Mammary epithelial cell (primary cell): ENCODE measurements at regions not wholly inside any gene's neighbourhood (a gene's known extent, or its start where the extent isn't known, plus 50 kb on each side); places are given as distances from the start of the nearest gene placed in this dataset.

Experiments used
- EZH2 ChIP-seq: IDR thresholded peaks from 2 replicates; pipeline ENCODE4 v1.6.1; 2012; ENCODE audit warnings: low read length, inconsistent platforms, borderline replicate concordance
- TF ChIP-seq, protein P1 (sequence below), 2 donors: IDR thresholded peaks in 1 of 2; conservative IDR thresholded peaks in 1 of 2; 2 replicates each; pipeline ENCODE4 v1.5.1; 2011 to 2012; ENCODE audit warnings: inconsistent platforms in 2 of 2, low read length in 2 of 2, mild to moderate bottlenecking in 2 of 2, control low read depth in 1 of 2, low read depth in 1 of 2; ENCODE audit not compliant: insufficient read depth in 1 of 2; ENCODE audit errors: extremely low read depth in 1 of 2

DNA sequence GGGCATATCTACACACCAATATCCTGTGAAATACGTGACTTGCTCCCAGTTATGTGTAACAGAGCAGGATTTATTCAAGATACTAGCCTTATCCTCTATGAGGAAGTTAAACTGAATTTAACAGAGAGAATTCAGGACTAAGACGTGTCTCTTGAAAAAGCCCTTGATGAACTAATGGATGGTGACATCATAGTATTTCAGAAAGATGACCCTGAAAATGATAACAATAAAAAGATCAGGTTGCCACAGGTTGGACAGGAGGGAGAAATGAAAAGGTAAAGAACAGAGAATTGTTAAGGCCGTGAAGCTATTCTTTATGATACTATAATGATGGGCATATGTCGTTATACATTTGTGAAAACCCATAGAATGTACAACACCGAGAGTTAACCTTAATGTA lies 56.2 kb upstream of the EFNA5 start:
- TF ChIP-seq, protein P1, sequence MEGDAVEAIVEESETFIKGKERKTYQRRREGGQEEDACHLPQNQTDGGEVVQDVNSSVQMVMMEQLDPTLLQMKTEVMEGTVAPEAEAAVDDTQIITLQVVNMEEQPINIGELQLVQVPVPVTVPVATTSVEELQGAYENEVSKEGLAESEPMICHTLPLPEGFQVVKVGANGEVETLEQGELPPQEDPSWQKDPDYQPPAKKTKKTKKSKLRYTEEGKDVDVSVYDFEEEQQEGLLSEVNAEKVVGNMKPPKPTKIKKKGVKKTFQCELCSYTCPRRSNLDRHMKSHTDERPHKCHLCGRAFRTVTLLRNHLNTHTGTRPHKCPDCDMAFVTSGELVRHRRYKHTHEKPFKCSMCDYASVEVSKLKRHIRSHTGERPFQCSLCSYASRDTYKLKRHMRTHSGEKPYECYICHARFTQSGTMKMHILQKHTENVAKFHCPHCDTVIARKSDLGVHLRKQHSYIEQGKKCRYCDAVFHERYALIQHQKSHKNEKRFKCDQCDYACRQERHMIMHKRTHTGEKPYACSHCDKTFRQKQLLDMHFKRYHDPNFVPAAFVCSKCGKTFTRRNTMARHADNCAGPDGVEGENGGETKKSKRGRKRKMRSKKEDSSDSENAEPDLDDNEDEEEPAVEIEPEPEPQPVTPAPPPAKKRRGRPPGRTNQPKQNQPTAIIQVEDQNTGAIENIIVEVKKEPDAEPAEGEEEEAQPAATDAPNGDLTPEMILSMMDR (conservative IDR thresholded peaks at IDR 0.05 in 1 of 2, IDR thresholded peaks at IDR 0.05 in 1 of 2; ENCODE audit: extremely low read depth in 1 of 2, insufficient read depth in 1 of 2, low read depth in 1 of 2, low read length in 2 of 2) = no peak
- no peak for TF ChIP-seq EZH2
